Type B pancreatic cell (in vitro differentiated cells): ENCODE measurements at regions not wholly inside any gene's neighbourhood (a gene's known extent, or its start where the extent isn't known, plus 50 kb on each side); places are given as distances from the start of the nearest gene placed in this dataset.
"Not testable (repeated sequence)": the region's sequence is repeated elsewhere in the genome, so short reads cannot be mapped to it uniquely, and the experiment has no call there.

ENCODE experiments used
- DNase-seq: peaks from one replicate; pipeline ENCODE4 v3.0.0; 2021; ENCODE audit warnings: mixed read lengths; ENCODE audit not compliant: unreplicated experiment; ENCODE audit errors: extremely low spot score
- H3K27ac Mint-ChIP-seq: 2 replicates; pipeline ENCODE4 v1.8.0; 2021; ENCODE audit warnings: mild to moderate bottlenecking, mixed read lengths
- H3K27me3 Mint-ChIP-seq: 2 replicates; pipeline ENCODE4 v1.8.0; 2021; ENCODE audit warnings: mixed read lengths
- H3K36me3 Mint-ChIP-seq: 2 replicates; pipeline ENCODE4 v1.8.0; 2021; ENCODE audit warnings: mixed read lengths
- H3K4me1 Mint-ChIP-seq: one replicate; pipeline ENCODE4 v1.8.0; 2021; ENCODE audit warnings: mixed read lengths; ENCODE audit not compliant: unreplicated experiment
- H3K4me3 Mint-ChIP-seq: 2 replicates; pipeline ENCODE4 v1.8.0; 2021; ENCODE audit warnings: mild to moderate bottlenecking, mixed read lengths
- H3K9me3 Mint-ChIP-seq: 2 replicates; pipeline ENCODE4 v1.8.0; 2021; ENCODE audit warnings: mixed read lengths
- TF ChIP-seq, protein P1 (sequence below): fragments of 200-600 bp; sonication (generic); conservative IDR thresholded peaks from 2 replicates; pipeline ENCODE4 v1.5.0; 2021; ENCODE audit warnings: antibody characterized with exemption, mild to moderate bottlenecking

DNA sequence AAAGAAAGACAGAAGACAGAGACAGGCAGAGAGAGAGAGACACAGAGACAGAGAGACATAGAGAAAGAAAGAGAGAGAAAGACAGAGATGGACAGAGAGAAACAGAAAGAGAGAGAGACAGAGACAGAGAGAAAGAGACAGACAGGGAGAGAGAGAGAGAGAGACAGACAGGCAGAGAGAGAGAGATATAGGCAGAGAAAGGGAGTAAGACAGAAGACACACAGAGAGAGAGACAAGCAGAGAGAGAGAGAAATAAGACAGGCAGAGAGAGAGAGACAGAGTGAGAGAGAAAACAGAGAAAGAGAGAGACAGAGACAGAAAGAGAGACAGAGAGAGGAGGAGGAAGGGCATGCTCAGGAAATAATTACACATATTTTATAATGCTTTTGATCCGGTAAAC, 758.3 kb upstream of the DEFB115 start:
- Mint-ChIP-seq H3K36me3 (no peaks in the 10 kb centered on the region), H3K4me1 (no peaks in the 10 kb centered on the region), H3K9me3 (peaks cover under 1% of the 10 kb centered on the region), H3K27ac (no peak overlapping the region), H3K27me3 (no peaks in the 10 kb centered on the region), H3K4me3 (no peak overlapping the region)
- TF ChIP-seq, protein P1, sequence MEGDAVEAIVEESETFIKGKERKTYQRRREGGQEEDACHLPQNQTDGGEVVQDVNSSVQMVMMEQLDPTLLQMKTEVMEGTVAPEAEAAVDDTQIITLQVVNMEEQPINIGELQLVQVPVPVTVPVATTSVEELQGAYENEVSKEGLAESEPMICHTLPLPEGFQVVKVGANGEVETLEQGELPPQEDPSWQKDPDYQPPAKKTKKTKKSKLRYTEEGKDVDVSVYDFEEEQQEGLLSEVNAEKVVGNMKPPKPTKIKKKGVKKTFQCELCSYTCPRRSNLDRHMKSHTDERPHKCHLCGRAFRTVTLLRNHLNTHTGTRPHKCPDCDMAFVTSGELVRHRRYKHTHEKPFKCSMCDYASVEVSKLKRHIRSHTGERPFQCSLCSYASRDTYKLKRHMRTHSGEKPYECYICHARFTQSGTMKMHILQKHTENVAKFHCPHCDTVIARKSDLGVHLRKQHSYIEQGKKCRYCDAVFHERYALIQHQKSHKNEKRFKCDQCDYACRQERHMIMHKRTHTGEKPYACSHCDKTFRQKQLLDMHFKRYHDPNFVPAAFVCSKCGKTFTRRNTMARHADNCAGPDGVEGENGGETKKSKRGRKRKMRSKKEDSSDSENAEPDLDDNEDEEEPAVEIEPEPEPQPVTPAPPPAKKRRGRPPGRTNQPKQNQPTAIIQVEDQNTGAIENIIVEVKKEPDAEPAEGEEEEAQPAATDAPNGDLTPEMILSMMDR = no peak
- DNase-seq = no peak

DNA sequence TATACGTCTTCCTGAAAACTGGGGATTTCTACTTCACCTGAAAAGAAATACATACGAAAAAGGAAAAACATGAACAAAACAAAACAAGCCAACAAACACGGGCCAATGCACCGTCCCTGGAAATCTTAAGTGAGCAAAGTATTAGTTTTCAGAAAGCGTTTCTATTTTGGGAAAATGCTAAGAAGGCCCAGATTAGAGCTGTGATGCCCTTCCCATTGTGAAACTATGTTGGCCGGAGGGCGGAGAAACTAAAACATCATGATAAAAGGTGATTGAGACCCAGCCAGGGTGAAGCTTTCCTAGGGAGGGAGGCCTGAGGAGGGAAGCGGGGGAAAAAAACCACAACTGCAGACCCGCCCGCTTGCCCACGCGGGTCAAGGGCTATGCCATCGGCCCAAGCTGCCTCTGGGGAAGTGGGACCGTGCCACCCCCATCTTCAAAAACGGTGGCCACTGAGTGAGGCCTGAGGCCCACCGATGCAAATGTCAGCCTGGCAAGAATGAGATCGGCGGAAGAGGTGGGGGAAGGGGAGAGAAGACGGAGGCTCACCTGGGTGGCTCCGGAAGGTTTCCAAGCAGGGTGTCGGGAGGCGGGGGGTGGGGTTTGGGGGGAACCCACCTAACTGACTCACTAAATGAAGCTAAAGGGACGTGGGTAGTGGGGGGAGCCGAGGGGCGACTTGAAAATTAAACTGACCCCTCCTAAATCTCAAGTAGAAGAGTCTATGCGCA, 757.6 kb upstream of the DEFB115 start:
- H3K9me3 Mint-ChIP-seq, H3K27me3 Mint-ChIP-seq, DNase-seq, H3K36me3 Mint-ChIP-seq, H3K27ac Mint-ChIP-seq, H3K4me1 Mint-ChIP-seq, H3K4me3 Mint-ChIP-seq: not testable (repeated sequence)

- H3K4me3 Mint-ChIP-seq, H3K36me3 Mint-ChIP-seq, H3K4me1 Mint-ChIP-seq, H3K27me3 Mint-ChIP-seq, H3K9me3 Mint-ChIP-seq, DNase-seq, H3K27ac Mint-ChIP-seq: not testable (repeated sequence)
These were observed 757.0 kb upstream of the DEFB115 start for GRCh38 chr20:30500447-30500820.

DNA sequence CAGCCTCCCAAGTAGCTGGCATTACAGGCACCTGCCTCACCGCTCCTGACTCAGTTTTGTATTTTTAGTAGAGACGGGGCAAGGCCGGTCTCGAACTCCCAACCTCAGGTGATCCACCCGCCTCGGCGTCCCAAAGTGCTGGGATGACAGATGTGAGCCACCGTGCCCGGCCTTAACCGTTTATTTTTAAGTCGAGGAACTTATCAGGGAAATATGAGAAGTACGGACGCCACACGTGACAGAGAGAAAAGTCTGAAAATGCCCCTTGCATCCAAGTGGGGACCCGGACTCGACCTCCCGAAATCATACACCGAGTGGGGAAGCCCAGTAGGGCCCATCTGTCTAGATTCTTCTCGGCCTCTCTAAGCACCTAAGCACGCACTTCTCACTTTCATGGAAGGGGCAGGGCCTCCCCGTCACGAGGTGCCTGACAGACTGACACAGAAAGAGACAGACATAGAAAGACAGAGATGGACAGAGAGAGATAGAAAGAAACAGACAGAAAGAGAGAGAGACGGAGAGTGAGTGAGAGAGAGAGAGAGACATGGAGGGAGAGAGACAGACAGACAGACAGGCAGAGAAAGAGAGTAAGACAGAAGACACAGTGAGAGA, 756.5 kb upstream of the DEFB115 start:
- no peak overlapping the region for H3K4me3 Mint-ChIP-seq
- no peak overlapping the region for H3K27ac Mint-ChIP-seq
- TF ChIP-seq, protein P1 = no peak
- no peaks in the 10 kb centered on the region for H3K36me3 Mint-ChIP-seq
- H3K27me3 Mint-ChIP-seq = no peaks in the 10 kb centered on the region
- DNase-seq = no peak
- H3K9me3 Mint-ChIP-seq = no peaks in the 10 kb centered on the region
- no peaks in the 10 kb centered on the region for H3K4me1 Mint-ChIP-seq

GRCh38 chr20:30502670-30503069, 754.8 kb upstream of the DEFB115 start:
- Mint-ChIP-seq H3K9me3 (no peaks in the 10 kb centered on the region), H3K4me1 (no peaks in the 10 kb centered on the region)
- TF ChIP-seq, protein P1 = no peak

DNA sequence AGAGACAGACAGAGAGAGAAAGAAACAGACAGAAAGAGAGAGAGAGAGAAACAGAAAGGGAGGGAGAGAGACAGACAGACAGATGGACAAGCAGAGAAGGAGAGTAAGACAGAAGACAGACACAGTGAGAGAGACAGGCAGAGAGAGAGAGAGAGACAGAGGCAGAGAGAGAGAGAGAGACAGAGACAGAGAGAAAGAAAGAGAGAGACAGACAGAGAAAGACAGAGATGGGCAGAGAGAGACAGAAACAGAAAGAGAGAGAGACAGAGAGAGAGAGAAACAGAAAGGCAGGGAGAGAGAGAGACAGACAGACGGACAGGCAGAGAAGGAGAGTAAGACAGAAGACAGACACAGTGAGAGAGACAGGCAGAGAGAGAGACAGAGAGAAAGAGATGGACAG, 754.3 kb upstream of the DEFB115 start:
- not testable (repeated sequence) for H3K36me3 Mint-ChIP-seq, H3K4me1 Mint-ChIP-seq, DNase-seq, H3K27me3 Mint-ChIP-seq, H3K27ac Mint-ChIP-seq, H3K9me3 Mint-ChIP-seq, H3K4me3 Mint-ChIP-seq

More at GRCh38 chr20:30502670-30503069, 754.8 kb upstream of the DEFB115 start:
- H3K4me3 Mint-ChIP-seq = no peak overlapping the region
- no peak overlapping the region for H3K27ac Mint-ChIP-seq
- DNase-seq = no peak
- H3K36me3 Mint-ChIP-seq = no peaks in the 10 kb centered on the region
- no peaks in the 10 kb centered on the region for H3K27me3 Mint-ChIP-seq

DNA sequence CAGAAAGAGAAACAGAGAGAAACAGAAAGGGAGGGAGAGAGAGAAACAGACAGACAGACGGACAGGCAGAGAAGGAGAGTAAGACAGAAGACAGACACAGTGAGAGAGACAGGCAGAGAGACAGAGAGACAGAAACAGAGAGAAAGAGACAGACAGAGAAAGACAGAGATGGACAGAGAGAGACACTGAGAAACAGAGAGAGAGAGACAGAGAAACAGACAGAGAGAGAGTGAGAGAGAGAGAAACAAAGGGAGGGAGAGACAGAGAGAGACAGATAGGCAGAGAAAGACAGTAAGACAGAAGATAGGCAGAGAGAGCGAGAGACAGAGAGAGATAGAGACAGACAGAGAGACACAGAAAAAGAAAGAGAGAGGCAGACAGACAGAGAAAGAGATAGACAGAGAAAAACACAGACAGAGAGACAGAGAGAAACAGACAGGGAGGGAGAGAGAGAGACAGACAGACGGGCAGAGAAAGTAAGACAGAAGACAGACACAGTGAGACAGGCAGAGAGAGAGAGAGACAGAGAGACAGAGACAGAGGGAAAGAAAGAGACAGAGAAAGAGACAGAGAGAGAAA, 753.4 kb upstream of the DEFB115 start:
- Mint-ChIP-seq H3K4me1 (no peaks in the 10 kb centered on the region), H3K9me3 (no peaks in the 10 kb centered on the region), H3K36me3 (no peaks in the 10 kb centered on the region), H3K4me3 (no peak overlapping the region), H3K27me3 (no peaks in the 10 kb centered on the region), H3K27ac (no peak overlapping the region)
- TF ChIP-seq, protein P1 = no peak
- no peak for DNase-seq
